ENCODE measurements at regions not wholly inside any gene's neighbourhood (a gene's known extent, or its start where the extent isn't known, plus 50 kb on each side); places are given as distances from the start of the nearest gene placed in this dataset.
"Not testable (repeated sequence)": the region's sequence is repeated elsewhere in the genome, so short reads cannot be mapped to it uniquely, and the experiment has no call there.

DNA sequence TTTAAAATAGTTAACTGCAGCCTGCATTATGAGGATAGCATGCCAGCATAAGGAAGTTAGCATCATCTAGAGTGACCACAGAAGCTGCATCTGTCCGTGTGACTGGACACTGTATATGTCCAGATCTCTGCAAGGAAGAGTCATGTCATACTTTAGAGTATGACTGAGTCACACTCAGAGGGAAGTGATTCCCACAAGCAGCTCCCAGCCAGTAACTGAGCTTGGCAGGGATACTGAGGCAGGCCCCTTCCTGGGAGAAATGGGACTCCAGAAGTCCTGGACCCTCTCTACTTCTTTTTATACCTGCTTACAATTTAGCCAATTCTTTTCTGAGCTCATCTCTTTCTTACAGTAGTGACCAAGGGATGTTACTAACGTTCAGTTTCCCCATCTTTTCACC, 2975.9 kb downstream of the RPIA start:
- not testable (repeated sequence) for DNase-seq

DNA sequence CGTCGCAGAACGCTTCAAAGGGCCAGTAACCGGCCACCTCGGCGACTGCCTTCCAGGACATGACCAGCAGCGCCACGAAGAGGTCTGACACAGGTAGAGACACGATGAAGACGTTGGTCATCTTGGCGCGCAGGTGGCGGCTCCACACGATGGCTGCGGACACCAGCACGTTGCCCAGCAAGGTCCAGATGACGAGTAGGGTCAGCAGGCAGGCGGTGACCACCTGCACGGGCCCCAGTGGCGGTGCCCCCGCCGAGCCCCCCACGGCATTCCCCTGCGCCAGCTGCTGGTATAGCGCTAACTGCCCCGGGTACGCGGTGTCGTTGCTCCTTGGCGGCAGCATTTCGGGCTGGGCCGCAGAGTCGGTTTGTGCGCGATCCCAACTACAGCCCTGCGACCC, 2994.1 kb downstream of the RPIA start:
- not testable (repeated sequence) for DNase-seq

DNA sequence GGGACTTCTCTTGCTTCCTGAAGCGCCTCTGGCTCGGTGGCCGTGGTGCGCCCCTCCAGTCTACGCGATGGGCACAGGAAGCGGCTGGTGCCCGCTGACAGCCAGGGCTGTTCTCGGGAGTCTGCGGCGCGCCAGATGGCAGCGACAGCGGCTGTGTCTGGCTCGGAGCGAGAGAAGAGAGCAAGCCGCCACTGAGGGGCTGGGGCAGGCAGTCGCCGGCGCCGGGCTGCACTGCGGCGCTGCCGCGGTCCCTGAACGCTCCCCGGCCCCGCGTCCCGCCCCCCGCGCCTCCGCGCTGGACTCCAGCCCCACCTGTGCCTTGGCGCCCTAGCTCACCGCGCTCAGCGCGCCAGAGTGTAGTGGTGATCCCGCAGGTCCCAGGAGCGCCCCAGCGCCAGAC, 2994.6 kb downstream of the RPIA start:
- DNase-seq: peak; percentile 32
